ENCODE measurements at regions not wholly inside any gene's neighbourhood (a gene's known extent, or its start where the extent isn't known, plus 50 kb on each side); places are given as distances from the start of the nearest gene placed in this dataset.
"Not testable (repeated sequence)": the region's sequence is repeated elsewhere in the genome, so short reads cannot be mapped to it uniquely, and the experiment has no call there.

- DNase-seq: not testable (repeated sequence)
Measured at GRCh38 chr2:42988055-42988454, 195.7 kb upstream of the HAAO start.

GRCh38 chr2:42987112-42987922, 194.9 kb upstream of the HAAO start:
- DNase-seq: no peak

- DNase-seq: no peak
Measured at GRCh38 chr2:42984617-42985016, 192.2 kb upstream of the HAAO start.

- DNase-seq: no peak
Measured at GRCh38 chr2:42984081-42984480, 191.7 kb upstream of the HAAO start.

- no peak for DNase-seq
Measured at GRCh38 chr2:42980764-42981416, 188.5 kb upstream of the HAAO start.

GRCh38 chr2:42979870-42980763, 187.7 kb upstream of the HAAO start:
- DNase-seq: no peak

GRCh38 chr2:42979416-42979869, 187.1 kb upstream of the HAAO start:
- DNase-seq: no peak

GRCh38 chr2:42978887-42979415, 186.6 kb upstream of the HAAO start:
- no peak for DNase-seq

GRCh38 chr2:42978175-42978886, 185.9 kb upstream of the HAAO start:
- DNase-seq: no peak

- no peak for DNase-seq
Measured at GRCh38 chr2:42977270-42978174, 185.1 kb upstream of the HAAO start.

- no peak for DNase-seq
Measured at GRCh38 chr2:42976351-42976750, 184.0 kb upstream of the HAAO start.

GRCh38 chr2:42974721-42975717, 182.6 kb upstream of the HAAO start:
- peak in 2 of 3 experiments; percentile 10 to 44 for DNase-seq

- no peak for DNase-seq
Measured at GRCh38 chr2:42974169-42974720, 181.9 kb upstream of the HAAO start.

- DNase-seq: no peak
Measured at GRCh38 chr2:42973726-42974125, 181.3 kb upstream of the HAAO start.

GRCh38 chr2:42972933-42973516, 180.6 kb upstream of the HAAO start:
- DNase-seq: not testable (repeated sequence)

GRCh38 chr2:42971947-42972736, 179.8 kb upstream of the HAAO start:
- DNase-seq: no peak

- DNase-seq: no peak
Measured at GRCh38 chr2:42971381-42971780, 179.0 kb upstream of the HAAO start.

GRCh38 chr2:42970151-42970550, 177.8 kb upstream of the HAAO start:
- no peak for DNase-seq

Data from NCI-H1417 (cell line).